ENCODE measurements at regions not wholly inside any gene's neighbourhood (a gene's known extent, or its start where the extent isn't known, plus 50 kb on each side); places are given as distances from the start of the nearest gene placed in this dataset.
"Not testable (repeated sequence)": the region's sequence is repeated elsewhere in the genome, so short reads cannot be mapped to it uniquely, and the experiment has no call there.

DNA sequence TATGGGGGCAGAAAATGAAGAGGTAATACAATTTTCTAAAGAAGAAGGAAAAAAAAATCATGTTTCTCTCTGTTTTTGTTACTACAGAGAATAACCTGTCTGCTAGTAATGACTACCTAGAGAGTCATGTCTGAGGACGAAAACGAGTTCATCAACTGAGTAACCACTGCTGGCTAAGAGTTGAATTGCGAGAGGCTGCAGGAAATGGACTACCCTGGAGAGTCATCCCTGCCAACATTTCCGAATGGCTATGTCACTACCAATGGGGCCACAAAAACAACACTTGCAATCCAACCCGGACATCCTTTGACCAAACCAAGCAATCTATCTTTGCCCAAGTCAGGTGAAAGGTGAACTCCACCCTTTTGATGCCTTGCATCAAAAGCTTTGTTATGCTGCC, 120.6 kb downstream of the FCRL5 start:
- intact Hi-C loops (cut with DNase I): no loop called here
- no peaks in the 10 kb centered on the region for H3K36me3 ChIP-seq
- no peak for DNase-seq
- TF ChIP-seq CTCF (IDR thresholded peaks at IDR 0.05): no peak
- H3K9me3 ChIP-seq: no peaks in the 10 kb centered on the region
- no peak overlapping the region for H3K4me3 ChIP-seq
- no peaks in the 10 kb centered on the region for H3K4me1 ChIP-seq
- H3K27me3 ChIP-seq (ENCODE audit: low read depth): no peaks in the 10 kb centered on the region
- no peak overlapping the region for H3K27ac ChIP-seq
- no peak for ATAC-seq

DNA sequence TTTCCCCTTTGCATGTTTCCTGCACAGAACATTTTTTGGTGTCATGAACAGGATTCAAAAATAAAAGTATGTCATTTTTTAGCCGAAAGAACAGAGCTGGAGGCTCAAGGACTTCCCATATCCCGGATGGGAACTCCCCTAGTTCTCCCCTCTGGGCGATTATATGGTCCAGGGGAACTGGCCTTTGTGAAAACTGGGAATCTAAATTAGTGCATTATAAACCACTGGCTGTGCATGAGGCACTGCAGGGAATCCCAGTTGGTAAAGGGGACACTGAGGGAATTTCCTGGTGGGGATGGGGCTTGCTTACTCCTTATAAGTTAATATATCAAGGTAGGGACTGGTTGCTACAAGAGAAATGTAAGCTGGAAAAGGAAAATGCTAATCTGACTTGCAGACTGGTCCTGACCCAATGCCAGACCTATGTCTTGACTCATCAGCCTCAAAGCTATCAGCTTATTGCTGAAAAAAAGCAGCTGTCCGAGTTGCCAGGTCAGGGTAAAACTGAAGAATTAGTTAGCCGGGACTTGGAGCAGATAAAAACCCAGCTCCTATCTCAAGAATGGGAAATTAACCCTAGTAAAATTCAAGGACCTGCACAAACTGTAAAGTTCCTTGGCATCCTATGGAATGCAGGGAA, 122.6 kb downstream of the FCRL5 start:
- TF ChIP-seq CTCF (IDR thresholded peaks at IDR 0.05): no peak
- no peak for DNase-seq
- intact Hi-C loops (cut with DNase I): no loop called here
- no peaks in the 10 kb centered on the region for H3K9me3 ChIP-seq
- H3K27me3 ChIP-seq (ENCODE audit: low read depth): no peaks in the 10 kb centered on the region
- H3K4me1 ChIP-seq: no peaks in the 10 kb centered on the region
- no peak overlapping the region for H3K27ac ChIP-seq
- no peak overlapping the region for H3K4me3 ChIP-seq
- no peak for ATAC-seq
- H3K36me3 ChIP-seq: no peaks in the 10 kb centered on the region

DNA sequence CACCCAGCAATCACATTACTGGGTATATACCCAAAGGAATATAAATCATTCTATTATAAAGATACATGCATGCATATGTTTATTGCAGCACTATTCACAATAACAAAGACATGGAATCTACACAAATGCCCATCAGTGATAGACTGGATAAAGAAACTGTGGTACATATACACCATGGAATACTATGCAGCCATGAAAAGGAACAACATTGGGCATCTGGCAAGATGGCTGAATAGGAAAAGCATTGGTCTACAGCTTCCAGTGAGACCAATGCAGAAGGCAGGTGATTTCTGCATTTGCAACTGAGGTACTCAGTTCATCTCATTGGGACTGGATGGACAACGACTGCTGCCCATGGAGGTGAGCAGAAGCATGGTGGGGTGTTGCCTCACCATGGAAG, 128.6 kb downstream of the FCRL5 start:
- intact Hi-C loops (cut with DNase I); H3K27me3 ChIP-seq (ENCODE audit: low read depth); H3K4me3 ChIP-seq; H3K27ac ChIP-seq; H3K4me1 ChIP-seq; DNase-seq; H3K36me3 ChIP-seq; H3K9me3 ChIP-seq; ATAC-seq: not testable (repeated sequence)

GRCh38 chr1:157419845-157420542, 132.3 kb downstream of the FCRL5 start:
- no peak for ATAC-seq
- TF ChIP-seq CTCF (IDR thresholded peaks at IDR 0.05): no peak
- H3K4me3 ChIP-seq: no peak overlapping the region
- DNase-seq: no peak
- peaks cover 4% of the 10 kb centered on the region for H3K27me3 ChIP-seq (ENCODE audit: low read depth)
- H3K36me3 ChIP-seq: no peaks in the 10 kb centered on the region
- no peaks in the 10 kb centered on the region for H3K4me1 ChIP-seq
- H3K27ac ChIP-seq: no peak overlapping the region
- H3K9me3 ChIP-seq: peaks cover 4% of the 10 kb centered on the region
- intact Hi-C loops (cut with DNase I): no loop called here

DNA sequence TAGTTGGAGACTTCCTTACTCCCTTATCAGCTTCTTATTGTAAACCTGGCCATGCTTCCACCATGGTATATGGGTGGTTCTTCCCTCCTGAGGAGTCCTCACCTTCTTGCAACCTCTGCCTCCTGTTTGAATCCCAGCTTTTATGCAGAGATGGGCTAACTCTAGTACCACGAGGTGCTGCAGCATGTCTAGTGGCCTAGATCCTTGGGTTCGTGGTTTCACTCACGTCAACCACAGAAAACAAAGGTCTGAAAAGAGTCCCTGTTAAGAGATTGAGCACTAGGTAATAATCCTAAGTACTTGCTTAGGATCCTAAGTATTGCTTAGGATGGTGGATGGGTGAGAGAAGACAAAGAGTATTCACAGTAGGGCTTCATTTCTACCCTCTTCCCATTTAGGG, 133.7 kb downstream of the FCRL5 start:
- Histone ChIP-seq H3K4me3 (no peak overlapping the region), H3K36me3 (no peaks in the 10 kb centered on the region), H3K27ac (no peak overlapping the region), H3K9me3 (peaks cover under 1% of the 10 kb centered on the region), H3K27me3 (ENCODE audit: low read depth) (peaks cover 4% of the 10 kb centered on the region), H3K4me1 (no peaks in the 10 kb centered on the region)
- intact Hi-C loops (cut with DNase I): no loop called here
- ATAC-seq (no peak), DNase-seq (no peak)
- no peak for TF ChIP-seq CTCF (IDR thresholded peaks at IDR 0.05)

DNA sequence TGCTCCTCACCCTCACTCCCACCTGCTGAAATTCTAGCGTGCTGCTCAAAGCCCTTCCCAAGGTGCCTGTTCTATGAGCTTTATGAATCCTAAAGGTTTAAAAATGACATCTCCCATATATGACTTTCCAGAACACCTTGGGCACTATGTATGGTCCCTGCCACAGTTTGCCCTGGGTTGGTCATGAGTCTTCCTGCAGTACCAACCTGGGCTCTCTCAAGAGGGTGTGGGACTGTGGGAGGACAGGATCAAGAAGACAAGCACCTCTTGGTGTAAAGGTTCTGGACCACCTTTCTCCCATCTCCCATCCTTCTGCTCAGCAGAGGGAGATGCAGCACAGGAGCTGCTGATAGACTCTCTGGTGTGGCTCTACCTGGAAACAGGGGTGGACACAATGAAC, 134.1 kb downstream of the FCRL5 start:
- H3K4me3 ChIP-seq: no peak overlapping the region
- TF ChIP-seq CTCF (IDR thresholded peaks at IDR 0.05): no peak
- no peak overlapping the region for H3K27ac ChIP-seq
- H3K4me1 ChIP-seq: no peaks in the 10 kb centered on the region
- intact Hi-C loops (cut with DNase I): no loop called here
- no peaks in the 10 kb centered on the region for H3K9me3 ChIP-seq
- no peaks in the 10 kb centered on the region for H3K36me3 ChIP-seq
- ATAC-seq: no peak
- DNase-seq: no peak
- peaks cover 4% of the 10 kb centered on the region for H3K27me3 ChIP-seq (ENCODE audit: low read depth)
